RKO (cell line): ENCODE measurements at regions not wholly inside any gene's neighbourhood (a gene's known extent, or its start where the extent isn't known, plus 50 kb on each side); places are given as distances from the start of the nearest gene placed in this dataset.

ENCODE experiments used
- DNase-seq: peaks from one replicate; pipeline ENCODE4 v3.0.0-alpha.2; 2016; ENCODE audit warnings: low spot score

DNA sequence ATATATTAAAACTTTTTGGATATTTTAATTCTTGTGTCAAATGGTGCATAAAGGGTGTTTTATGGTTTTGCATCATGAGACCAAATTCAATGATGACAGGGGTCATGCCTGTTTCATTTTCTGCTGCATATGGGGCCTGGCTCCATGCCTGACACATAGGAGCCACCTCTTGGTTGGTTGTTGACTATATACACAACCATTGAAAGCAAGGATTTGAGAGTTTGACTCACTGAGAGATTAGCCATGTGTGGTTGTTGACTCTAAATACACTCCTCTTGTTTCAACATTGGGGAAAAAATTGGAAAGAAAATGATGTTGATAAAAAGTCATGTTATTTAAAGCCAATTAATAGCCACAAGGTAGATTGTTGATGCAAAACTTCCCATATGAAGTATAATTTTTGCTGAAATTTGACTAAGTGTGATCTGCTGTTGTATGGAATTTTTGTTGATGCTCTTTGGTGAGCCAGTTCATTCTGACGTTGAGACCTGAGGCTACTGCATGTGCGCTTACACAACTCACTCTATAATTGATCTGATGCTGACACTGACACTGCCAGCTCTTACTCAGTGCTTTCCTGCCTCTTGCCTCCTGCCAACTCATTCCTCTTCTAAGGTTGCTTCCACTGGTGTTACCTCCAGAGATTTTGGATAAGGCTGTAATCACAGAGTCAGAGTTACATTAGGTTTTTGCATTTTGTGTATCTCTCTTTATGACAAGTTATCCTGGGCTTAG, 446.2 kb upstream of the SLC14A2 start:
- no peak for DNase-seq

GRCh38 chr18:45169610-45170009, 445.7 kb upstream of the SLC14A2 start:
- peak; percentile 40 for DNase-seq

- DNase-seq: no peak
Observed at GRCh38 chr18:45171679-45172191, 443.5 kb upstream of the SLC14A2 start.

DNA sequence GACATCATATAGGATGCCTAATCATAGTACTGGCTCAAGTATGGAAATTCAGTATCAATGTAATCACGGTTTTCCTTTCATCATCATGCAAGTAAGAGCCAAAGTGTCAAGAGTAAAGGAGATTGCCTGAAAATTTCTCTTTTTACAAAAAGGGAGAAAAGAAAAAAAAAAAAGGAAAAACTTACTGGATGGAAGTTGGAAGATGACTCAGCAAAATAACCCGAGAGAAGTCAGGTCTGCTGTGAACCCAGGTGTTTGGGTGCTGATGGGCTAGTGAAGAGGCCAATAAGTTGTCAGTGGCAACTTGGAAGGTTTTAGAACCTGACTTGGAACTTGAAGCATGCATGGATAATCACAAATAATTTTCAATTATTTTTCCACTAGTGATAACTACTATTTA, 441.9 kb upstream of the SLC14A2 start:
- no peak for DNase-seq

DNA sequence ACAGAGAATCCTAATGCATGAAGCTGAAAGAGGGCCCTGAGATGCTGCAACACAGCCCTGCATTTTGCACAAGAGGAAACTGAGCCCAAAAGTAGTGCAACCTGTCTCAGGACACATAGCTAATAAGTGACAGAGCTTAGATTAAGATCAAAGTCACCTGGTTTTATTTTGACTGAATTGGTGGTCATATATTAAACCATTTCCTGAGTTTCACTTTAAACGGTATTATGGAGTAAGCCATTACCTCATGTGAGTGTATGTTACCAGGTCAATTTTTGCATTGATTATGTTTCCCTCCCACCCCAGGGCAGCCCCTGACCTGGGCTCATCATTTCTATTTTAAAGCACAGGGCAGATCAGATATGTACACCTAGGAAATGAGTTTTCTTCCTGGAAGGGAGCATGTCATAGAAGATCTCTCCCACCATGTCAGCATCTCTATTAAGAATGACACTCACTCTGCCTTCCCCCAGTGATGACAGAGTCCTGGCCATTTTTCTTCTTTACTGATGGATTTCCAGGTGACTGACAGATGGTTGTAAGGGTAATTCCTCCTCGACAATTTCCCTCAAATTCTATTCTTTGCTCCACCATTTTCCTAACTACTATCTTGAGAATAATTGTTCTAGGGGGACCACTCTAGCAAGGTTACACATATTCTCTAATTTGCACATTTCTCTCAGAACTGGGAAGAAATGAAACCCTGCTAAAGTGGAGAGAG, 441.3 kb upstream of the SLC14A2 start:
- DNase-seq: no peak

DNA sequence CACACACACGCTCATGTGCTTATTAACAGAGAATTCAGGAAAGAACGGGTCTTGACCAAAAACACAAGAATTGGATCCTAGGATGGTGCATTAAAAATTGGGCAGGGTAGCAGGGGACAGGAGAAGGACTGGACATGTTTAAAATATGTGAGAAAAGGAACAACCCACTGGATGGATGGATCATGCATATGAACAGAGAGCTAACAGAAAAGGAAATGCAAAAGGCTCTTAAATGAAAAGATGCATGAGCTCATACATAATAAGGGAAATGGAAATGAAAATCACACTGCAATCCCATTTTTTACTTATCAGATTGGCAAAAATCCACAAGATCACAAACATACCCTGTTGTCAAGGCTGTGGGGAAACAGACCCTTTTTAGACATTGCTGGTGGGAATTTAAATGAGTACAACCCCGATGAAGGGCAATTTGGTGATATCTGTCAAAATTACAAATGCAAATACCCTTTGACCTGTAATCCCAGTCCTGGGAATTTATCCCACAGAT, 440.6 kb upstream of the SLC14A2 start:
- no peak for DNase-seq

DNA sequence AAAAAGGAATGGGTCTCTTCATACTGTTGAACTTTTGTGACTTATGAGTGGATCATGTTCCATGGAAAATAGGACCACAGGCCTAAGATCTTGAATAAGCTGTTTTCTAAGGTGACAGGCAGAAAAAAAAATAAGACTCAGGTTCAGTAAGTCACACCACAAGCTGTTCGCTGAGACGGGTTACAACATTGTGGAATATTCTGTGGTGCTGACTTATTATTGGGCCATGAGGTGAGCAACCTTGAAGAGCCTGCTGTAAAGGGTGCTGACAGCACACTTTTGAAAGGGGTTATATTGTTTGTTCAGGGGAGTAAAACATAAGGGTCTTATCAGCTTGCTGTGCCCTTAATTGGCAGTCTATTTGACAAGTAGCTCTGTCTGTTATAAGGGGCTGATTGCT, 439.8 kb upstream of the SLC14A2 start:
- no peak for DNase-seq

- DNase-seq: no peak
Observed at GRCh38 chr18:45186832-45187231, 428.4 kb upstream of the SLC14A2 start.

DNA sequence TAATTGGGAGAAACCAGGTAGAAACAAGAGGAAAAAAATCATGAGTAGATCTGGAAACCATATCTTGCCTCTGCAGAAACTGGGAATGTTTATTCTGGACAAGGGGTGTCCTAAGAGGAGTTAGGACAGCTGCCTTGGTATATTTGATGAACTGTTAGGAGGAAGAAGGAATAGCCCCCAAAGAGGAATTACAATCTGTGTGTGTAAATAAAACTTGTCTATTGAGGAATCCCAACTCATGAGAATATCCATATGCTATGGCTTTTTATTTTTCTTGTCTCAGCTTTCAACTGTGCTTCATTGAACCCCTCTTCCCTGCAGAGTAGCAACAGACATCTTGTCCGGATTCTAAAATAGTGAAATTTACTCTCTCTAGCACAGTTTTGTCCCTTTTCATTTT, 423.5 kb upstream of the SLC14A2 start:
- no peak for DNase-seq

- no peak for DNase-seq
Observed at GRCh38 chr18:45197526-45197970, 417.7 kb upstream of the SLC14A2 start.

DNA sequence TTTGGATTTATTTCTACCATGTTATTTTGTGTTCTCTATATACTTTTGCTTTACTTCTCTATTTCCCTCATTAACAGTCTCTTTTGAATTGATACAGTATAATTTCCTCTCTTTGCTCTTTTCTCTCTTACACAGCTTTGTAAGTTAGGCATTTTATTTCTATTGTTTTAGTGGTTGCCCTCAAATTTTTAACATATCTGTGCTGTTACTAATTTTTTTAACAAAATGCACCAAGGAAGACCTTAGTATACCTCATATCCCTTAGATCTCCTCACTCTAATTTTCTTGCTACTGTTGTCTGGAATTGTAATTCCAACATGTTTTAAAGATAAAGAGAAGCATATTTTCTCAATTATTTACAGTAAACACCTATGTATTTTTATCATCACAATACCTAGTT, 416.8 kb upstream of the SLC14A2 start:
- no peak for DNase-seq

GRCh38 chr18:45201029-45201428, 414.2 kb upstream of the SLC14A2 start:
- DNase-seq: no peak

GRCh38 chr18:45201489-45201888, 413.8 kb upstream of the SLC14A2 start:
- no peak for DNase-seq

- no peak for DNase-seq
Observed at GRCh38 chr18:45202061-45202460, 413.2 kb upstream of the SLC14A2 start.

- no peak for DNase-seq
Observed at GRCh38 chr18:45203677-45204076, 411.6 kb upstream of the SLC14A2 start.

GRCh38 chr18:45207328-45207727, 407.9 kb upstream of the SLC14A2 start:
- DNase-seq: no peak

DNA sequence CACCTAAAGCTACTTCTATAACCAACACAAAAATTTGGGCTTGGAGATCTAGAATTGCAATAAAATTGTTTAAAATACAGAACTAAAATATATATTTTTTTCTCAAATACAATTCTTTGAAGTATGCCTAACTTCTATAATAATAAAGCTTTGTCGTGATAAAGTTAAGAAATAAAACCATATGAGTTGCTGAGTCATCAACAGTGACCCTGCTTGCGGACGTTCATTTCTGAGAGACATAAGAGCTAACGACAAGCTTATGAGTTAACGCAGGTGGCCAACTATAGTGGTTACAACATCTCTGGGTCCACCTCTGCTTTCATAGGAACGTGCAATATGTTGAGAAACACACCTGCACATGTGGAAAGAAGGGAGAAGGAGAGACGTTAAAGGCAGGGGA, 407.1 kb upstream of the SLC14A2 start:
- DNase-seq: no peak

- peak; percentile 70 for DNase-seq
Observed at GRCh38 chr18:45212181-45213039, 402.9 kb upstream of the SLC14A2 start.

DNA sequence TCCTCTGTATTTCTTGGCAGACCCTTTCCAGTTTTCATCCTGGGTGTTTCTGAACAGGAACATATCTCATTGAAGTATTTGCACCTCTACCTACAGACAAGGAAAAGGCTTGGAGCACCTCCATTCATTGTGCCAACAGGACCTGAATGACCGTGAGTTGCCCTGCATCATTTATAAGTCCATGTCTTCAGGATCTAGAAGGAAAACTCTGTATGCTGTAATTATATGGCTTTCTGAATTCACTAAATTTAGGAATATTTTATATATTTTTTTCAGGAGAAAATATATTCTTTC, 402.3 kb upstream of the SLC14A2 start:
- DNase-seq: no peak

DNA sequence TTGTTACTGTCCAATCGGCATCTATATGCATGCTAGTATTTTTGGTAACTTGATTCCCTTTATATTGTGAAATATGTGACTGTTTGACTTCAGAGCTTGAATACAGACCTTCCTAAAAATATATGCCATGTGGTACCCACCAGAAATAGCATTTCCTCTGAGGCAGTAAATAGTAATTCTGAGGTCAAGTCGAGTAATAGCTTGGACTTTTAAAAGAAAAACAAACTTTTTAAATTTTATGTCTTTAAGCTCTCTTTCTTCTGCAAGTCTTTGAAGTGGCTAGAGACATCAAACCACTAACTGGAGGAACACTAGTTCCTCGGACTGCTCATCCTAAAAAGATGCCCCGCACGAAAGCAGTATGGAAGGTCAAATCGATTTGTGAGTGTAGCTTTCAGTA, 396.8 kb upstream of the SLC14A2 start:
- no peak for DNase-seq

DNA sequence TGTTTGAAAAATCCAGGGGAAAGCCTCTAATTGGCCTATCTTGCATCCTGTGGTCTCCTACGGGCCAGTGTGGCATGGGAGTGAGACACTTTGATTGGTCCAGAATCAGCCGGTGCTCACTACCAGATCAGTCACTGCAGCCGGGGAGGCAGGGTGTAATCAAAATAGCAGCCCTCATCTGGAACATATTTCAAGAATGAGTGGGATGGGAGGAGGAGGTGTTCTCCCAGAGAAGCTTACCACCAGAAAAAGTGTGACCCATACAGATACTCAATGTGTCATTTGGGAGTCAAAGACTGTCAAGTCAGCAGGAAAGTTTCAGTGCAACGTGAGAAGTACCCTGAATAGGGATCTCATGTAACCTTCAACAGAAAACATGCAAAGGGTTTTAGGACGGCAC, 393.9 kb upstream of the SLC14A2 start:
- no peak for DNase-seq

DNA sequence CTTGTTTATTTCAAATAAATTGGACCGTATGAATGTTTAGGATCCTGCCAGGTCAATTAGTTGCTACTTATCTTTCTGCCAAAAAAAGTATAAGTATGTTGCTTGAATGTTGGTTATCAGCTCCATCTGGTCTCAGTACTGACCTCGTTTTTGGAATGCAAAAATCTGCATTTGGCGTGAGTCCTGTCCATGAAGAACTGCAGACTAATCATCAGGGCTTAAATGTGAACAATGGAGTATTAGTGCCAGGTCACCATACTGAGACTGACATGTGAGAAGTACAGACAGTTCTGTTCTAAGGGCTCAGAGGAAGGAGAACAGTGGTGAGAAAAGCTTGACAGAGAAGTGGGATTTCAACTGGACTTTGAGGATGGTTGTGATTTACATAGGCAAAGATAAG, 393.1 kb upstream of the SLC14A2 start:
- no peak for DNase-seq
